Ishikawa (cell line): ENCODE measurements at regions not wholly inside any gene's neighbourhood (a gene's known extent, or its start where the extent isn't known, plus 50 kb on each side); places are given as distances from the start of the nearest gene placed in this dataset.

Experiments
- CEBPB ChIP-seq: IDR thresholded peaks from 2 replicates; pipeline ENCODE4 v1.6.1; 2012
- CREB1 ChIP-seq: IDR thresholded peaks from 2 replicates; pipeline ENCODE4 v1.6.1; 2012; ENCODE audit warnings: low read depth
- EGR1 ChIP-seq: IDR thresholded peaks from 2 replicates; pipeline ENCODE4 v1.6.1; 2012
- EP300 ChIP-seq: IDR thresholded peaks from 2 replicates; pipeline ENCODE4 v1.6.1; 2012; ENCODE audit warnings: borderline replicate concordance
- FOXM1 ChIP-seq: IDR thresholded peaks from 2 replicates; pipeline ENCODE4 v1.6.1; 2012; ENCODE audit warnings: low read depth, borderline replicate concordance
- NFIC ChIP-seq: IDR thresholded peaks from 2 replicates; pipeline ENCODE4 v1.6.1; 2012
- RAD21 ChIP-seq: IDR thresholded peaks from 2 replicates; pipeline ENCODE4 v1.6.1; 2012; ENCODE audit warnings: low read depth
- TAF1 ChIP-seq: IDR thresholded peaks from 2 replicates; pipeline ENCODE4 v1.6.1; 2012; ENCODE audit warnings: low read depth, mild to moderate bottlenecking
- TCF12 ChIP-seq: IDR thresholded peaks from 2 replicates; pipeline ENCODE4 v1.6.1; 2012; ENCODE audit warnings: low read depth
- TEAD4 ChIP-seq: IDR thresholded peaks from 2 replicates; pipeline ENCODE4 v1.6.1; 2012
- YY1 ChIP-seq: IDR thresholded peaks from 2 replicates; pipeline ENCODE4 v1.6.1; 2012; ENCODE audit warnings: low read depth
- ZBTB7A ChIP-seq: IDR thresholded peaks from 2 replicates; pipeline ENCODE4 v1.6.1; 2012; ENCODE audit warnings: low read depth
- TF ChIP-seq, protein P1 (sequence below): IDR thresholded peaks from 2 replicates; pipeline ENCODE4 v1.6.1; 2012
- TF ChIP-seq, protein P2 (sequence below): IDR thresholded peaks from 2 replicates; pipeline ENCODE4 v1.6.1; 2012
- TF ChIP-seq, protein P3 (sequence below): IDR thresholded peaks from 2 replicates; pipeline ENCODE4 v1.6.1; 2012; ENCODE audit warnings: low read depth, mild to moderate bottlenecking

DNA sequence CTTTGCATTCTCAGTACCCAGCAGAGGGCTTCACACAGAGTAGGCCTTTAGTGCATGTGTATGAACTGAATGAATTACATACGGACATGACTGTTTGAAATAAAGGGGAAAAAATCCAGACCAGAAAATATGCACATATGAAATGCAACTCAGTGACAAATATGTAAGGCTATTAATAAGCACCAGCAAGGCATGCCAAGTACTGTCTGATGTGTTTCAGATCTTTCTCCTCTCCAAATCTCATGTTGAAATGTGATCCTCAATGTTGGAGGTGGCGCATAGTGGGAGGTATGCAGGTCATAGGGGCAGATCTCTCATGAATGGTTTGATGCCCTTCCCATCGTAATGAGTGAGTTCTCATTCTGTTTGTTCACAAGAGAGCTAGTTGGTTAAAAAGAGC lies 87.3 kb upstream of the TOMM7 start:
- TF ChIP-seq TCF12 (no peak), RAD21 (no peak), FOXM1 (no peak), TEAD4 (no peak), EP300 (no peak), CREB1 (no peak), TAF1 (no peak)
- TF ChIP-seq, protein P1, sequence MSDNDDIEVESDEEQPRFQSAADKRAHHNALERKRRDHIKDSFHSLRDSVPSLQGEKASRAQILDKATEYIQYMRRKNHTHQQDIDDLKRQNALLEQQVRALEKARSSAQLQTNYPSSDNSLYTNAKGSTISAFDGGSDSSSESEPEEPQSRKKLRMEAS: no peak
- TF ChIP-seq, protein P2, sequence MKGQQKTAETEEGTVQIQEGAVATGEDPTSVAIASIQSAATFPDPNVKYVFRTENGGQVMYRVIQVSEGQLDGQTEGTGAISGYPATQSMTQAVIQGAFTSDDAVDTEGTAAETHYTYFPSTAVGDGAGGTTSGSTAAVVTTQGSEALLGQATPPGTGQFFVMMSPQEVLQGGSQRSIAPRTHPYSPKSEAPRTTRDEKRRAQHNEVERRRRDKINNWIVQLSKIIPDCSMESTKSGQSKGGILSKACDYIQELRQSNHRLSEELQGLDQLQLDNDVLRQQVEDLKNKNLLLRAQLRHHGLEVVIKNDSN: no peak

DNA sequence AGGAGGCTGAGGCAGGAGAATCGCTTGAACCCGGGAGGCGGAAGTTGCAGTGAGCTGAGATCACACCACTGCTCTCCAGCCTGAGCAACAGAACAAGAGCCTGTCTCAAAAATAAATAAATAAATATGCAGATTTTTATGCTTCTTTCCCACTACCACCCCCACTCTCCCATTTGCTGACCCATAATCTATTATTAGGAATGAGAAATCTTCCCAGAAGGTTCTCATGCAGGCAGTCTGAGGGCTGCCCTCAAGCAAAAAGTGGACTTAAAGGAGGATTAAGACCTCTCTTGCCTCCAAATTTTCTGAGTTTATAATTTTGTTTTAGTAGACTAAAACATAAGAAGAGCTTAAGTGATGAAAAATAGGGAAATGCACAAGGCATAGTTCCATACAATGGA lies 85.2 kb upstream of the TOMM7 start:
- TF ChIP-seq, protein P2: no peak
- TF ChIP-seq YY1 (no peak), NFIC (no peak), CEBPB (no peak), TCF12 (no peak)

DNA sequence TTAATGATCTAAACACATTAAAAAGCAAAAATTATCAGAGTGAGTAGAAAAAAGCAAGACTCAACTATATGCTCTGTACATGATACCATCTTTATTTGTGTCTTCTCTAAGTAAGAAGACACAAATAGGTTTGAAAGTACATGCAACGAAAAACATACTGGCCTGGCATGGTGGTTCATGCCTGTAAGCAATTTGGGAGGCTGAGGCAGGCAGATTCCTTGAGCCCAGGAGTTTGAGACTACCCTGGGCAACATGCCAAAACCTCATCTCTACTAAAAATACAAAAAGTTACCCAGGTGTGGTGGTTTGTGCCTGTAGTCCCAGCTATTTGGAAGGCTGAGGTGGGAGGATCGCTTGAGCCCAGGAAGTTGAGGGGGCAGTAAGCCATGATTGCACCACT lies 78.1 kb upstream of the TOMM7 start:
- TF ChIP-seq, protein P3, sequence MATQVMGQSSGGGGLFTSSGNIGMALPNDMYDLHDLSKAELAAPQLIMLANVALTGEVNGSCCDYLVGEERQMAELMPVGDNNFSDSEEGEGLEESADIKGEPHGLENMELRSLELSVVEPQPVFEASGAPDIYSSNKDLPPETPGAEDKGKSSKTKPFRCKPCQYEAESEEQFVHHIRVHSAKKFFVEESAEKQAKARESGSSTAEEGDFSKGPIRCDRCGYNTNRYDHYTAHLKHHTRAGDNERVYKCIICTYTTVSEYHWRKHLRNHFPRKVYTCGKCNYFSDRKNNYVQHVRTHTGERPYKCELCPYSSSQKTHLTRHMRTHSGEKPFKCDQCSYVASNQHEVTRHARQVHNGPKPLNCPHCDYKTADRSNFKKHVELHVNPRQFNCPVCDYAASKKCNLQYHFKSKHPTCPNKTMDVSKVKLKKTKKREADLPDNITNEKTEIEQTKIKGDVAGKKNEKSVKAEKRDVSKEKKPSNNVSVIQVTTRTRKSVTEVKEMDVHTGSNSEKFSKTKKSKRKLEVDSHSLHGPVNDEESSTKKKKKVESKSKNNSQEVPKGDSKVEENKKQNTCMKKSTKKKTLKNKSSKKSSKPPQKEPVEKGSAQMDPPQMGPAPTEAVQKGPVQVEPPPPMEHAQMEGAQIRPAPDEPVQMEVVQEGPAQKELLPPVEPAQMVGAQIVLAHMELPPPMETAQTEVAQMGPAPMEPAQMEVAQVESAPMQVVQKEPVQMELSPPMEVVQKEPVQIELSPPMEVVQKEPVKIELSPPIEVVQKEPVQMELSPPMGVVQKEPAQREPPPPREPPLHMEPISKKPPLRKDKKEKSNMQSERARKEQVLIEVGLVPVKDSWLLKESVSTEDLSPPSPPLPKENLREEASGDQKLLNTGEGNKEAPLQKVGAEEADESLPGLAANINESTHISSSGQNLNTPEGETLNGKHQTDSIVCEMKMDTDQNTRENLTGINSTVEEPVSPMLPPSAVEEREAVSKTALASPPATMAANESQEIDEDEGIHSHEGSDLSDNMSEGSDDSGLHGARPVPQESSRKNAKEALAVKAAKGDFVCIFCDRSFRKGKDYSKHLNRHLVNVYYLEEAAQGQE: no peak
- TF ChIP-seq ZBTB7A (no peak), FOXM1 (no peak), NFIC (no peak), TEAD4 (no peak), TAF1 (no peak), CREB1 (no peak), TCF12 (no peak), RAD21 (no peak)
- TF ChIP-seq, protein P2: no peak

DNA sequence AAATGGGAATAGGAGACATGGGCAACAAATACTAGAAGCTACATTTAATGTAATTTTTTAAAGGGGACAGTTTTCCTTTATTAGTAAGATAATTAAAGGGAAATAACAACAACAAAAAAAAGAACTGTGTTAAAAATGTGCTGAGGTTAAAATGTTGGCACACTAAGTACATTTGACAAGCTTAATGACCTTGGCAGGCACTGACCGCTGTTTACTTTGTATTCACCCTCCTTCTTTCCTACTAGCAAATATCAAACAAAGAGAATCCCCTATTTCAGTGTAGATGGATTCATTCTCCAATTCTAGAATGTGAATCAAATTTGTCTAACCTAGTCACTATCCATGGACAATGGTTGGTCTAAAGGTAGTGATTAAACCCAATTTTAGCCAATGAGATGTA lies 77.5 kb upstream of the TOMM7 start:
- TF ChIP-seq, protein P1: no peak
- TF ChIP-seq EP300 (no peak), TAF1 (no peak), NFIC (no peak), CEBPB (no peak)

DNA sequence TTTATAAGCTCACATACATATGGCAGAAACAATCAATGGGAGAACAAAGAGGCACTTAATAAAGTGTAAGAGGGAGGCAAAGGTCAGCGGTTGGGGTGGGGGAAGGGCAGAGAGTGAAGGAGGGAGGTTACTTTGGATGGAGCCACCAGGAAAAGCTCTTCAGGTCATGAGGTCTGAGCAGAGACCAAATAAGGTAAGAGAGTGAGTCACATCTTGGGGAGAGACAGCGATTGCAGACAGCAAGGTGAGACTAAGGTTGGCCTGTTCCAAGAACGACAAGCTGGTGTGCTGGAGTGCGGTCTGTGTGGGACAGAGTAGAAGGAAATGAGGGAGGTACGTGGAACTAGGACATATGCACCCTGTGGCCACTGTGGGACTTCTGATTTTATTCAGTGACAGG lies 74.3 kb upstream of the TOMM7 start:
- TF ChIP-seq YY1 (no peak), NFIC (no peak), RAD21 (no peak), CREB1 (no peak), EP300 (no peak), ZBTB7A (no peak), CEBPB (no peak), FOXM1 (no peak), TAF1 (no peak), TCF12 (no peak), TEAD4 (no peak), EGR1 (no peak)
- TF ChIP-seq, protein P1: no peak
- TF ChIP-seq, protein P2: no peak
- TF ChIP-seq, protein P3: no peak

DNA sequence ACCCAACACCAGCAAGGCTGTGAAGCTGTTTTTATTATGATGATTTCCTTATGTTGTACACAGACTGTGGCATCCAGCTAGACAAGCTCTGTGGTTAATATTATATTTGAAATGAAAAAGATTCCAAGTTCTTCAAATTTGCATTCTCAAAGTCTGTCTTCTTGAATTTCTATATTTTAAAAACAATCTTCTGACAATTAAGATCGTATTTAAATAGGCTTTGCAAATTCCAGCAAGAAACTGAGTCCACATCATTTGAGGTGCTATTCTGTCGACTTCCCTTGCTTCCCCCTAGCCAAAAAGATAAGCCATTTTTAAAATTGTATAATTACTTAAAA lies 73.1 kb upstream of the TOMM7 start:
- TF ChIP-seq NFIC (no peak), FOXM1 (no peak), RAD21 (no peak), EP300 (no peak), ZBTB7A (no peak), TEAD4 (no peak), TAF1 (no peak), CEBPB (no peak)
- TF ChIP-seq, protein P1: no peak
- TF ChIP-seq, protein P3: no peak
